ENCODE measurements at regions not wholly inside any gene's neighbourhood (a gene's known extent, or its start where the extent isn't known, plus 50 kb on each side); places are given as distances from the start of the nearest gene placed in this dataset.

- Histone ChIP-seq H3K36me3 (ENCODE audit: insufficient read depth in 1 of 2, low read depth in 1 of 2) (no peaks in the 10 kb centered on the region), H3K9me3 (no peaks in the 10 kb centered on the region), H3K27ac (no peak overlapping the region), H3K4me3 (no peak overlapping the region), H3K27me3 (ENCODE audit: insufficient read depth in 3 of 3, low read length in 2 of 3) (no peaks in the 10 kb centered on the region), H3K4me1 (no peaks in the 10 kb centered on the region)
- TF ChIP-seq CTCF (IDR thresholded peaks at IDR 0.05), result no peak
- ATAC-seq (no peak), DNase-seq (no peak)
- intact Hi-C loops (cut with DNase I), result no loop called here
- 83 to 86% (median 85%) methylated on average over 7 of the region's 7 CpGs for WGBS, 3 donors
Observed at GRCh38 chr1:190615818-190616217, 138.2 kb upstream of the BRINP3 start.

- Histone ChIP-seq H3K9me3 (no peaks in the 10 kb centered on the region), H3K4me3 (no peak overlapping the region), H3K4me1 (no peaks in the 10 kb centered on the region), H3K27me3 (ENCODE audit: insufficient read depth in 3 of 3, low read length in 2 of 3) (no peaks in the 10 kb centered on the region), H3K27ac (no peak overlapping the region), H3K36me3 (ENCODE audit: insufficient read depth in 1 of 2, low read depth in 1 of 2) (no peaks in the 10 kb centered on the region)
- no peak for DNase-seq
- intact Hi-C loops (cut with DNase I), result no loop called here
- no peak for ATAC-seq
- 43 to 72% (median 63%) methylated on average over 1 of the region's 1 CpG for WGBS, 3 donors
- TF ChIP-seq CTCF (IDR thresholded peaks at IDR 0.05), result no peak
Observed at GRCh38 chr1:190616235-190616634, 138.6 kb upstream of the BRINP3 start.

DNA sequence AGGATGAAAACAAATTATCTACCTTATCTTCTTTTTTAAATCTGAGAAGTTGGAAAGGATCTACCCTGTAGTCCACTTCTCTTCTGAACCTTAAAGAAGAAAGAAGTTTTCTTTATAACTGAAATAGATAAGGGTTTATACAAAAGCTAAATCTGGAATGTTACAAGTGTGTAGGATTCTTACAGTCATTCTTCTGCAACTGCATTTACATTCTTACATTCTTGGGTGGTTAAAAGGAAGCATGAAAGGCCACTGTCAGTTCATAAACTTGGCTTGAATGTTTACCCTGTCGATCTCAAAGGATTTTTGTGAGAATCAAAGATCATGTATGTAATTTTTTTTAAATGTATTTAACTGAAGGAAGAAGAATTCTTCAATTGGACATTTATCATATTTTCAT, 142.1 kb upstream of the BRINP3 start:
- intact Hi-C loops (cut with DNase I), result no loop called here
- no peak overlapping the region for H3K4me3 ChIP-seq
- H3K9me3 ChIP-seq, result no peaks in the 10 kb centered on the region
- no peak for TF ChIP-seq CTCF (IDR thresholded peaks at IDR 0.05)
- DNase-seq (no peak), ATAC-seq (no peak)
- H3K27me3 ChIP-seq (ENCODE audit: insufficient read depth in 3 of 3, low read length in 2 of 3), result no peaks in the 10 kb centered on the region
- no peaks in the 10 kb centered on the region for H3K36me3 ChIP-seq (ENCODE audit: insufficient read depth in 1 of 2, low read depth in 1 of 2)
- WGBS, 3 donors, result 39 to 79% (median 52%) methylated on average over 1 of the region's 1 CpG
- no peaks in the 10 kb centered on the region for H3K4me1 ChIP-seq
- H3K27ac ChIP-seq, result no peak overlapping the region

GRCh38 chr1:190633488-190633887, 155.8 kb upstream of the BRINP3 start:
- H3K27me3 ChIP-seq (ENCODE audit: insufficient read depth in 3 of 3, low read length in 2 of 3), result no peaks in the 10 kb centered on the region

More at GRCh38 chr1:190633488-190633887, 155.8 kb upstream of the BRINP3 start:
- Histone ChIP-seq H3K27ac (no peak overlapping the region), H3K9me3 (peaks cover 3% of the 10 kb centered on the region), H3K36me3 (ENCODE audit: insufficient read depth in 1 of 2, low read depth in 1 of 2) (no peaks in the 10 kb centered on the region), H3K4me3 (no peak overlapping the region), H3K4me1 (no peaks in the 10 kb centered on the region)
- TF ChIP-seq CTCF (IDR thresholded peaks at IDR 0.05), result no peak
- intact Hi-C loops (cut with DNase I), result no loop called here
- ATAC-seq (no peak), DNase-seq (no peak)

Measured in psoas muscle (tissue), 7 donors.